Effector memory CD4-positive, alpha-beta T cell (primary cell): ENCODE measurements at regions not wholly inside any gene's neighbourhood (a gene's known extent, or its start where the extent isn't known, plus 50 kb on each side); places are given as distances from the start of the nearest gene placed in this dataset.
"Not testable (repeated sequence)": the region's sequence is repeated elsewhere in the genome, so short reads cannot be mapped to it uniquely, and the experiment has no call there.

Experiments
- DNase-seq, 3 donors: peaks; one replicate each; pipeline ENCODE4 v3.0.0-alpha.2; 2020
- H3K27ac ChIP-seq: 2 replicates; pipeline ENCODE4 v1.7.0; 2013; ENCODE audit warnings: mild to moderate bottlenecking, low read length, moderate library complexity; ENCODE audit not compliant: insufficient read depth, poor library complexity, severe bottlenecking
- H3K27me3 ChIP-seq: replicated peaks from 2 replicates; pipeline ENCODE4 v1.7.0; 2013; ENCODE audit warnings: mild to moderate bottlenecking, low read length; ENCODE audit not compliant: insufficient read depth, control insufficient read depth, poor library complexity, severe bottlenecking
- H3K36me3 ChIP-seq: 2 replicates; pipeline ENCODE4 v1.7.0; 2013; ENCODE audit warnings: mild to moderate bottlenecking, low read length, moderate library complexity; ENCODE audit not compliant: control insufficient read depth, insufficient read depth
- H3K4me1 ChIP-seq: 2 replicates; pipeline ENCODE4 v1.7.0; 2013; ENCODE audit warnings: low read length, mild to moderate bottlenecking; ENCODE audit not compliant: control insufficient read depth, insufficient read depth, poor library complexity, severe bottlenecking
- H3K4me3 ChIP-seq: 2 replicates; pipeline ENCODE4 v1.7.0; 2013; ENCODE audit warnings: low read length, low read depth, mild to moderate bottlenecking; ENCODE audit not compliant: insufficient read depth, poor library complexity, severe bottlenecking
- H3K9me3 ChIP-seq: 2 replicates; pipeline ENCODE4 v1.7.0; 2013; ENCODE audit warnings: mild to moderate bottlenecking, low read length, moderate library complexity; ENCODE audit not compliant: control insufficient read depth

GRCh38 chr15:70578196-70578595 lies 185.2 kb downstream of the UACA start:
- Histone ChIP-seq H3K4me1 (no peaks in the 10 kb centered on the region), H3K27me3 (no peaks in the 10 kb centered on the region), H3K36me3 (no peaks in the 10 kb centered on the region), H3K4me3 (no peak overlapping the region), H3K27ac (no peak overlapping the region), H3K9me3 (no peaks in the 10 kb centered on the region)
- DNase-seq = no peak

- H3K36me3 ChIP-seq = no peaks in the 10 kb centered on the region
- no peak overlapping the region for H3K27ac ChIP-seq
Measured at GRCh38 chr15:70576696-70577095, 186.7 kb downstream of the UACA start.

GRCh38 chr15:70576276-70576675 lies 187.1 kb downstream of the UACA start:
- H3K9me3 ChIP-seq = no peaks in the 10 kb centered on the region
- no peaks in the 10 kb centered on the region for H3K36me3 ChIP-seq
- no peak for DNase-seq
- no peaks in the 10 kb centered on the region for H3K27me3 ChIP-seq
- H3K4me1 ChIP-seq = no peaks in the 10 kb centered on the region
- H3K27ac ChIP-seq = no peak overlapping the region
- no peak overlapping the region for H3K4me3 ChIP-seq

More at GRCh38 chr15:70576696-70577095, 186.7 kb downstream of the UACA start:
- DNase-seq = no peak
- Histone ChIP-seq H3K4me1 (no peaks in the 10 kb centered on the region), H3K9me3 (no peaks in the 10 kb centered on the region), H3K27me3 (no peaks in the 10 kb centered on the region), H3K4me3 (no peak overlapping the region)

GRCh38 chr15:70575231-70576226 lies 187.8 kb downstream of the UACA start:
- H3K9me3 ChIP-seq = no peaks in the 10 kb centered on the region
- no peaks in the 10 kb centered on the region for H3K4me1 ChIP-seq
- H3K27ac ChIP-seq = no peak overlapping the region
- H3K27me3 ChIP-seq = no peaks in the 10 kb centered on the region
- no peak for DNase-seq
- no peaks in the 10 kb centered on the region for H3K36me3 ChIP-seq
- no peak overlapping the region for H3K4me3 ChIP-seq

GRCh38 chr15:70574325-70574724 lies 189.0 kb downstream of the UACA start:
- not testable (repeated sequence) for H3K9me3 ChIP-seq, H3K4me1 ChIP-seq, DNase-seq, H3K27me3 ChIP-seq, H3K4me3 ChIP-seq, H3K27ac ChIP-seq, H3K36me3 ChIP-seq

GRCh38 chr15:70573121-70573850 lies 190.1 kb downstream of the UACA start:
- Histone ChIP-seq H3K27me3 (no peaks in the 10 kb centered on the region), H3K4me3 (no peak overlapping the region), H3K36me3 (no peaks in the 10 kb centered on the region), H3K9me3 (no peaks in the 10 kb centered on the region), H3K4me1 (no peaks in the 10 kb centered on the region), H3K27ac (no peak overlapping the region)
- DNase-seq = no peak

- Histone ChIP-seq H3K9me3 (no peaks in the 10 kb centered on the region), H3K27me3 (no peaks in the 10 kb centered on the region), H3K4me1 (no peaks in the 10 kb centered on the region), H3K27ac (no peak overlapping the region), H3K4me3 (no peak overlapping the region), H3K36me3 (no peaks in the 10 kb centered on the region)
- DNase-seq = no peak
Measured at GRCh38 chr15:70569714-70570231, 193.6 kb downstream of the UACA start.

GRCh38 chr15:70569091-70569713 lies 194.2 kb downstream of the UACA start:
- no peaks in the 10 kb centered on the region for H3K36me3 ChIP-seq
- no peak overlapping the region for H3K27ac ChIP-seq
- no peaks in the 10 kb centered on the region for H3K27me3 ChIP-seq
- H3K9me3 ChIP-seq = no peaks in the 10 kb centered on the region
- no peak overlapping the region for H3K4me3 ChIP-seq
- no peak for DNase-seq
- no peaks in the 10 kb centered on the region for H3K4me1 ChIP-seq

- Histone ChIP-seq H3K27me3 (no peaks in the 10 kb centered on the region), H3K4me1 (no peaks in the 10 kb centered on the region), H3K36me3 (no peaks in the 10 kb centered on the region), H3K4me3 (no peak overlapping the region), H3K9me3 (no peaks in the 10 kb centered on the region), H3K27ac (no peak overlapping the region)
- DNase-seq = no peak
Measured at GRCh38 chr15:70566989-70567388, 196.4 kb downstream of the UACA start.
